Transverse colon (tissue), 3 donors: ENCODE measurements at regions not wholly inside any gene's neighbourhood (a gene's known extent, or its start where the extent isn't known, plus 50 kb on each side); places are given as distances from the start of the nearest gene placed in this dataset.

Source experiments
- CTCF ChIP-seq, 5 experiments: fragments of 200-600 bp in 3 of 5; fragments of 450-650 bp in 2 of 5; sonication (generic) in 3 of 5; IDR thresholded peaks; 1 replicate in 2 of 5; 2 replicates in 3 of 5; pipeline ENCODE4 v1.5.1; 2016 to 2017; ENCODE audit warnings: antibody characterized with exemption in 5 of 5, inconsistent platforms in 3 of 5, mild to moderate bottlenecking in 2 of 5, moderate library complexity in 1 of 5
- POLR2A ChIP-seq: fragments of 450-650 bp; IDR thresholded peaks from one replicate; pipeline ENCODE4 v1.6.1; 2016; ENCODE audit warnings: antibody characterized with exemption, mild to moderate bottlenecking, moderate library complexity

GRCh38 chr20:20953738-20954618 lies 152.2 kb downstream of the LINC00237 start:
- TF ChIP-seq CTCF (IDR thresholded peaks at IDR 0.05) (no peak), POLR2A (no peak)
